ENCODE measurements at regions not wholly inside any gene's neighbourhood (a gene's known extent, or its start where the extent isn't known, plus 50 kb on each side); places are given as distances from the start of the nearest gene placed in this dataset.

DNA sequence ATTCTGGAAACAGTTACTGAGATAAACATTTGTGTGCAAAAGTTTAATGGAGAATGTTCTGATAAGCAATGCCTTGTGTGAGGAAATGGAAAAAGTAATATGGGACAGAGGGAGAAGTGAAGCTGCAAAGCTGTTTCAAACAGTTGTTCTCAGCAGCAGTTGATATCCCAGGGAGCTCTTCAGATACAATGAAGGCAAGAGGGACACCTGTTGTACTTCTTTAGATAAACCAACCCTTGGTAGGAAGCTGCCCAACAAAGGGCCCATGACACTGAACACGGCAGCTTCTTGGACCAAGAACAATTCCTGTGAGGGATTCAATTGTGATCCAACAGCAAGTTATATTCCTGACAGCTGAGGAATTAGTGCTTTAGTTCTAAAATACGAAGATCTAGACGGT lies 894.3 kb upstream of the PCDH20 start:
- TF ChIP-seq, protein P1, sequence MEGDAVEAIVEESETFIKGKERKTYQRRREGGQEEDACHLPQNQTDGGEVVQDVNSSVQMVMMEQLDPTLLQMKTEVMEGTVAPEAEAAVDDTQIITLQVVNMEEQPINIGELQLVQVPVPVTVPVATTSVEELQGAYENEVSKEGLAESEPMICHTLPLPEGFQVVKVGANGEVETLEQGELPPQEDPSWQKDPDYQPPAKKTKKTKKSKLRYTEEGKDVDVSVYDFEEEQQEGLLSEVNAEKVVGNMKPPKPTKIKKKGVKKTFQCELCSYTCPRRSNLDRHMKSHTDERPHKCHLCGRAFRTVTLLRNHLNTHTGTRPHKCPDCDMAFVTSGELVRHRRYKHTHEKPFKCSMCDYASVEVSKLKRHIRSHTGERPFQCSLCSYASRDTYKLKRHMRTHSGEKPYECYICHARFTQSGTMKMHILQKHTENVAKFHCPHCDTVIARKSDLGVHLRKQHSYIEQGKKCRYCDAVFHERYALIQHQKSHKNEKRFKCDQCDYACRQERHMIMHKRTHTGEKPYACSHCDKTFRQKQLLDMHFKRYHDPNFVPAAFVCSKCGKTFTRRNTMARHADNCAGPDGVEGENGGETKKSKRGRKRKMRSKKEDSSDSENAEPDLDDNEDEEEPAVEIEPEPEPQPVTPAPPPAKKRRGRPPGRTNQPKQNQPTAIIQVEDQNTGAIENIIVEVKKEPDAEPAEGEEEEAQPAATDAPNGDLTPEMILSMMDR (IDR thresholded peaks at IDR 0.05; ENCODE audit: poor library complexity): no peak
- no peak for TF ChIP-seq EZH2 (IDR thresholded peaks at IDR 0.05; ENCODE audit: borderline replicate concordance)

All from hepatocyte (in vitro differentiated cells).